ENCODE measurements at regions not wholly inside any gene's neighbourhood (a gene's known extent, or its start where the extent isn't known, plus 50 kb on each side); places are given as distances from the start of the nearest gene placed in this dataset.

DNA sequence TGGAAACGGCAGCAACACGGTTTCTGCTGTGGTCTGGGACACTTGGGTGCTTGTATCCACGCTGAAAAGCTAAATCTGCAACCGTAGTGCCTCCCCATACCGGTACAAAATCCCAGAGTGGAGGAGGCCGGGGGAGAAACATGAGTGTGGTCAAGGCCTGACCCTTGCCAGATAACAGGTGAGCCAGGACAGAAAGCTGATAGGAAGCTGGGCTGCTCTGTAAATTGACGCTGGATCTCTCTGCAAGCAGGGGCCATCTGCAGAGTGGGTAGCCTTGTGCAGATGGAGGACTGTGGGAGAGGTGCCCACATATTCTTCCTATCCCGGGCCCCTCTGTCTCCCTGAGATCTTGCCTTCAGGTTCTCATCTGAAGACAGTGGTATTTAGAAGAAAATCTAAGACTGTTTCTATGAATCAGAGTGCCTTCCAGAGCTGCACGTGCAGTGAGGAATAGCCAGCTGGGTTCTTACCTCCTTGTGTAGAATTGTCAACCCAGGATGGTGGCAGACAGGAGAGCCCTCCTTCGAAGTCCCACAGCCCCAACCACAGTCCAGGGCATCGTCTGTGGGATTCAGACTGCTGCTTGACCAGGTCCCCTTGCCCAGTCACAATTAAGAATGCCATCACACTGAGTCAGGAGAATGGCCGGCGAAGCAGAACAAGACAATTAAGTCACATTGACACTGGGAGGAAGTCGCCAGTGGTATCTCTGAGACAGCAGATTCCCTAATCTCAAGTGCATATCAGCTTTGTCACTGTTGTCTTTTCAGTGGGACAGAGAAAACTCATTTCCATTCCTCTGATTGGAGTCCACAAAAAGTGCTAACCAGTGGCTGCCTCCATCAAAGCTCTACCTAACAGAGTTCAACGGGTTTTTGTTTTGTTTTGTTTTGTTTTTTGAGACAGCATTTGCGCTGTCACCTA lies 100.0 kb upstream of the RIPOR2 start:
- DNase-seq (ENCODE audit: low read depth in 3 of 3, low spot score in 2 of 3) = no peak

DNA sequence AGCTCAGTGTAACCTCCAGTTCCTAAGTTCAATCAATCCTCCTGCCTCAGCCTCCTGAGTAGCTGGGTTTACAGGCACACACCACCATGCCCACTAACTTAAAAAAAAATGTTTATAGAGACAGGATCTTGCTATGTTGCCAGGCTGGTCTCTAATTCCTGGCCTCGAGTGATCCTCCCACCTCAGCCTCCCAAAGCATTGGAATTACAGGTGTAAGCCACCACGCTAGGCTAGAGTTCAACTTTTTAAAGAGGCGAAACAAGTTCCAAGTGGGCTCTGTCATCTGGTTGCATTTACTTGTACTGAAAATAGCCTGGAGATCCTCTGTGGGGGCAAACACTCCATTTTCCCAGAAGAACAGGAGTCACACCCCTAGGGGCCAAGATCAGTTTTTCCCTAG lies 100.7 kb upstream of the RIPOR2 start:
- DNase-seq (ENCODE audit: low read depth in 3 of 3, low spot score in 2 of 3) = no peak

DNA sequence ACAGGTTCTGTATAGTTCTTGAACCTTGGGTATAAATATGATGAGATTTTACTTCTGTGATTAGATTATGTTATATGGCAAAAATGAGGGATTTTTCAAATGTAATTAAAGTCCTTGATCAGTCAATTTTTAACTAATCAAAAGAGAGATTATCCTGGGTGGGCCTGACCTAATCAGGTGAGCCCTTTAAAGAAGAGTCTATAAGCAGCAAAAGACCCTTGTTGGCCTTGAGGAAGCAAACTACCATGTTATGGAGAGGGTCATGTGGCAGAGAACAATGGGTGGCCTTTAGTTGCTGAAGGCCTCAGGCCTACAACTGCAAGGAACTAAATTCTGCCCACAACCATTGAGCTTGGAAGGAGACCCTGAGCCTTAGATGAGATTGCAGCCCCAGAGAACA lies 102.5 kb upstream of the RIPOR2 start:
- DNase-seq (ENCODE audit: low read depth in 3 of 3, low spot score in 2 of 3) = no peak

DNA sequence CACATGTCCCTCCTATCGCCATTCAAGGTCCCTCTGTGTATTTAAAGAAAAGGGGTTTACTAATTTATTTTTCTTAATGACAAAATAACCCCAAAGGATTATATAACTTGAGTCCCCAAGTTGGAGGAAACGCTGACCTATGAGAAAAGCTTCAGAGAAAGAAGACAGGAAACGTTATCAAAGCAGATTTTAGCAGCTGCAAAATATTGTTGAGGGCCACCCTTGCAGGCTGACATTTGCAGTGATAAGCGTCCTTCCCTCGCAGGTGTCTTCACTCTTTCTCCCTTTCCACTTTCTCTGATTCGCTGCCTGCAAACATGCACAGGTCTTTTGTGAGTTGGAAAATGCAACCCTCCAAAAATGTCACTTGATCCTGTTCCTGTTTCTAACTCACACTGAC lies 103.2 kb upstream of the RIPOR2 start:
- no peak for DNase-seq (ENCODE audit: low read depth in 3 of 3, low spot score in 2 of 3)

DNA sequence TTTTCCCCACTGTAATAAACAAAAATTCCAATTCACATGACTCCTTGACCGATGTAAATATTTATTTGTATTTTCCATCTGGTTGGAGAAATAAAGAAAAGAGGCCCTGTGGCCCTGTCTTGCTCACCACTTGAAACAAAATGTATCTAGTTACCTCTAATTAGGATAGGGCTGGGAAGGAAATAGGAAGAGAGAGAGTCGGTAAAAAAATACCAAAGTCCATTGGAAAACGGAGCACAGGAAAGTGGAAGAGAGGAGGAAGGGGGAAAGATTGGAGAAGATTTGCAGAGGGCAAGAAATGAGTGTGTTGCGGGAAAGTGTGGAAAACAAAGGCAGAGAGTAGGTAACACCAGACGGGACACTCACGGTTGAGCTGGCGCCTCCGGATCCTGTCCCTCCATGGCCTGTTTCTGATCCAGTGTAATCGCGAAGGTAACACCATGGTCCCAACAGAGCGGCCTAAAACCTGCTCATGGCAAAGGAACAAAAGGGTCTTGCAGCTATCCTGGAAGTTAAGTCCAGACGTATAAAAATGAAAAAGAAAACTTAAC lies 105.8 kb upstream of the RIPOR2 start:
- DNase-seq (ENCODE audit: low read depth in 3 of 3, low spot score in 2 of 3) = no peak

DNA sequence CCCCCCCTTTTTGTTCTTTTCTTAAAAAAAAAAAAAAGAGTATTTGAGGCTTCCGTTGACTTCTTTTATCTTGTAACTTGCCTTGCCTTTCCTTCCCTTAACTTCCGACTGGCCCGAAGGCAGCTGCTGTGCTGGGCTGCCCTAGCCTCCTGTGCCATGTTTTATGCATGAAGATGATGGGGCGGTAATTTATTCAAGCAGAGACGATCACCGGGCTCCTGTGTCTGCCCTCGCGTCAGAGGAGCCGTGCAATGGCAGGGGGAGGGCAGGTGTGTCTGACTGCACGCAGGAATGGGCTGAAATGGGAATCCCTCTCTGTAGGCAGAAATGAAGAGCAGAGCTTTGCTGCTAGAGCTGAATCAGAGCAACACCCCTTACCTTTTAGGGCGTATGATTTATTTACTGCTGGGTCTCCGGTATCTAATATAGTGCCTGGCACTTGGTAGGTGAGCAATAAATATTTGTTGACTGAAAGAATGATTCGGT lies 106.3 kb upstream of the RIPOR2 start:
- no peak for DNase-seq (ENCODE audit: low read depth in 3 of 3, low spot score in 2 of 3)

DNA sequence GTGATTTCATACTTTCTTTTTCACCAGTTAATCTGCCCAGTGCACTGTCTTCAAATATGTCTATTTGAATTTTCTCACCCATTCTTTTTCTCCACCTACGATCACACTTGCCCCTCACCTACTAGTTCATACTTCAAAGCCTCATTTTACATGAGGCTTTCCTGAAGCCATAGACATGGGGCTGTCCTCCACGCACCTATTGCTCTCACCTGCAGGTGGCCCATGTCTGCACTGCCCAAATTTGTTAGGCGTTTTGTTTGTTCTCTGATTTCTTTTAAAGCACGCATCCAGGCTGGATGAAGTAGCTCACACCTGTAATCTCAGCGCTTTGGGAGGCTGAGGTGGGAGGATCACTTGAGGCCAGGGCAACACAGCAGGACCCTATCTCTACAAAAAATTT lies 106.8 kb upstream of the RIPOR2 start:
- no peak for DNase-seq (ENCODE audit: low read depth in 3 of 3, low spot score in 2 of 3)

DNA sequence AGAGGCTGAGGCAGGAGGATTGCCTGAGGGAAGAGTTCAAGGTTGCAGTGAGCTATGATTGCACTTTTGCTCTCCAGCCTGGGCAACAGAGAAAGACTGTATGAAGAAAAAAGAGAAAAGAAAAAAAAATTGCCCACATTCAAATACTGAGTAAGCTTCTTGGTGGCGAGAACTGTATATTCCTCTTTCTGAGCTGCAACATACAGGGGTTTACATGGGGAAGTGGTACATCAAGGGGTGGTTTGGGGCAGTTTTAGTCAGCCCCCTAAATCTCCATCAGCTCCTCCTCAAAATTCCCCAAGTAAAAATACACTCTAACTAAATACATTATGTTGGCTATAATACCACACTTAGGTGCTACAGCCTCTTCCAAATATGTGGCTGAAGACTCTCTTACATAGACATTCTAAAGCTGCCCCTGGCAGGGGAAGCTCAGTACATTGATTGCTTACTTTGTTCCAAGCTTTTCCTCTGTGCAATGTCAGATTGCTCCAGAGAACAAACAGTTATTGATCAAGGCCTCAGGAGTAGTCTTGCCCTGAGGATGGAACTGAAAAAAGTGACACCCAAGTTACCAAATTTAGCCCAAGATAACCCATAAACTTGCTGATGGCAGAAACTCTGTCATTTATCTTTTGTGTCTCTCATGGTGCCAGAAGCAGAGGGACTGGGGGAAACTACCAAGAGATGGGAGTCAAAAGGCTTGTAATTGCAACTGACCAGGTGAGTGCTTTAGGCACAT lies 107.4 kb upstream of the RIPOR2 start:
- DNase-seq (ENCODE audit: low read depth in 3 of 3, low spot score in 2 of 3) = no peak

DNA sequence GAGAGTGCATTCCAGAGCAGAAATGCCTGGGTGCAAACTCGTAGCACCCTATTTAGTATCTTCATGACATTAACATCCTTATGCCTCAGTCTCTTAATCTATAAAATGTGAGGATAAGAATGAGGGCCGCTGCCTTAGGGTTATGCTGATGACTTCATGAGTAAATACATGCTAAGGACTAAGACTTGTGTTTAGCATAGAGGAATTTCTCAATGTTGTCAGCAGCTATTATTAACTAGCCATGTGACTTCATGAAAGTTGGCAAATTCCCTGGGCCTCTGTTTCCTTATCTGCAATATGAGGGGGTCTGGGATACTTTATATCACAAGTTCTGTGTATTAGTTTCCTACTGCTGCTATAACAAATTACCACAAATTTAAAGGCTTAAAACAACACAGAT lies 108.1 kb upstream of the RIPOR2 start:
- DNase-seq (ENCODE audit: low read depth in 3 of 3, low spot score in 2 of 3) = no peak

DNA sequence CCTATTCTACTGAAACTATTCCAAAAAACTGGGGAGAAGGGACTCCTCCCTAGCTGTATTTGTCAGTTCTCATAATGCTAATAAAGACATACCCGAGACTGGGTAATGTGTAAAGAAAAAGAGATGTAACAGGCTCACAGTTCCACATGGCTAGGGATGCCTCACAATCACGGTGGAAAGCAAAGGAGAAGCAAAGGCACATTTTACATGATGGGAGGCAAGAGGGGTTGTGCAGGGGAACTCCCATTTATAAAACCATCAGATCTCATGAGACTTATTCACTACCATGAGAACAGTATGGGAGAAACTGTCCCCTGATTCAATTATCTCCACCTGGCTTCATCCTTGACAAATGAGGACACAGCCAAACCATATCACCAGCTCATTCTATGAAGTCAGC lies 111.2 kb upstream of the RIPOR2 start:
- DNase-seq (ENCODE audit: low read depth in 3 of 3, low spot score in 2 of 3) = no peak

DNA sequence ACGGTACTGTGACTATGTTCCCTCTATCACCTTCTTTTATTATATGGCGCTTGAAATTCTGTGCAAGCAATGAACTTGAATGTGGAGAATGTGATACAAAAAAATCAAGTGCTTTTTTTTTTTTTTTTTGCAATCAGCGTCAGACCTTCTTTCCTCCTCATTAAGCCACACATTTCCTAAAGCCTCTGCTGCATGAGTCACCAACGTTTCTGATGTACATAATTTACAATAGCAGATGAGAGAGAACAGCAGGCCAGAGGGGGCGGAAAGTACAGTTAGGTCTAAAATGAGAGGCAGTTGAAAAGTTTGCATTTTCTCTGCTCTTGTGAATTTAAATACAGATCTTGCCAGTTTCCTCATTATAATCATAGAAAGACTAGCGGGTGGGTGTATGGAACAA lies 114.6 kb upstream of the RIPOR2 start:
- no peak for DNase-seq (ENCODE audit: low read depth in 3 of 3, low spot score in 2 of 3)

DNA sequence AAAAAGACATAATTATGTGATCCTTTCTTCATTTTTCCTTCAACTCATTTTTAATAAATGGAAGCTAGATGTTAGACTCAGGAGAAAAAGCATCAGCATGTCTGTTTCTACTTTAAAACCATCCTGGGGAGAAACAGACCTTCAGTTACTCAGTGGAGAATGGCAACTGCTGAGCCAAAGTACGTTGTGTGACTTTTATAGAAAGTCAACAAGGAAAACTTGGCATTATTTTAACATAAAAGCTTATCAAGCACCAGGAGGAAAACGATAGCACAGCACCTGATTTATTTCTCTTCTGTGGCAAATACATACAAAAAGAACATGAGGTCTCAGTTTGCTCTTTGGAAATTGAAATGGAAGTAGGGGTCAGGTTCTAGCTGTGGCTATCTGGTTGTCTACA lies 115.3 kb upstream of the RIPOR2 start:
- DNase-seq (ENCODE audit: low read depth in 3 of 3, low spot score in 2 of 3) = no peak

DNA sequence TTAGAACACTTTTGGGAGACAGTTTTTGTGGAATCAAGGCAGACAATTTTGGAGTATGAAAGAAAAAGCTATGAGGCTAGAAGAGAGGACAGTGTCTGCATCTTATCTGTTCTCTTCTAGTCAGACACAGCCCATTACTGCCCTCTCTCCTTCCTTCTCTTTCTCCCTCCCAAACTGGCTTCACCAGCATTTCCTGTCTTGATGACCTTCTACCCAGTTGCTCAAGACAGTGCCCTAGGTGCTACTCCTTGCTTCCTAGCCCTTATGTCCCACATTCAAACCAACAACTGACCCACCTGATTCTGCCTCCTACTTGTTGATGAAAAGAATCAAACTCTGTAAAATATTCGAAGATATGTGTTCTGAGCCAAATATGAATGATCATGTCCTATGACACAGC lies 116.4 kb upstream of the RIPOR2 start:
- no peak for DNase-seq (ENCODE audit: low read depth in 3 of 3, low spot score in 2 of 3)

DNA sequence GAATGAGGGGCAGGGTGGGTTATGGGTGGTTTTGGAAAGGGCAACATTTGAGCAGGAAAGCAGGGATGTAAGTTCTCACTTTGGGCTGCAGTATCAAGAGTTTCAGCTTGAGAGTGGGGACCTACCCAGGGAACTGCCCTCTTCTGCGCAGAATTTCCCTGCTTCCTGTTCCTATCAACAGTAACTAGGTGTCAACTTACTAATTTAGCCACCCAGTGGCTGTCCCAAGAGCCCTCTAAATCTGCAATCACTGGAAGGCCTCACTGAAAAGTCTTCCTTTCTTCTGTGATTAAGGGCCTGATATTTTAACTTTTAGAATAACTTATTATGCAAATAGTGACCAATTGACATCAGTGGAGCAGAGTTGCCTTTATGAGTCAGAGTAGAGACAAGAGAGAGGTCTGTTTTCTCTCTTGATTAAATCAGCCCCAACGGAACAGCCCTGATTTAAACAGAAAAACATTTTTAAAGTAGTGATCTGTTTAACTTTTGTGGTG lies 118.2 kb upstream of the RIPOR2 start:
- DNase-seq (ENCODE audit: low read depth in 3 of 3, low spot score in 2 of 3) = no peak

DNA sequence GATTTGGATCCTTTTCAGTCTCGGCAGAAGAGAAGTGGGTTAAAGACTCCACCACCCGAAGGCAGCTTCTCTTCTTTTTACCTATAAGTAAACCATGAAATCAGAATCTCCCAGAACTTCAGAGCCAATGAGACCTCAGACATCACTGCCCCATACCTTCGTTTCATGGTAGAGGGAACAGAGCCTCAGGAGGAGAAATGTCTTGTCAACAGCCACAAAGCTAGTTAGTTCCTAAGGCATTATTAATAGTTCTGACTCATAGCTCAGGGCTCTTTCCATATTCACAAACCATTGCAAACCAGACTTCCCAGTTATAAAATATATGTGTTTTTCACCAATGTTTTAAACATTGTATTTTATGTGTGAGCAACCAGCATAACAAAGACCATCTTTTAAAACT lies 118.7 kb upstream of the RIPOR2 start:
- DNase-seq (ENCODE audit: low read depth in 3 of 3, low spot score in 2 of 3) = no peak

DNA sequence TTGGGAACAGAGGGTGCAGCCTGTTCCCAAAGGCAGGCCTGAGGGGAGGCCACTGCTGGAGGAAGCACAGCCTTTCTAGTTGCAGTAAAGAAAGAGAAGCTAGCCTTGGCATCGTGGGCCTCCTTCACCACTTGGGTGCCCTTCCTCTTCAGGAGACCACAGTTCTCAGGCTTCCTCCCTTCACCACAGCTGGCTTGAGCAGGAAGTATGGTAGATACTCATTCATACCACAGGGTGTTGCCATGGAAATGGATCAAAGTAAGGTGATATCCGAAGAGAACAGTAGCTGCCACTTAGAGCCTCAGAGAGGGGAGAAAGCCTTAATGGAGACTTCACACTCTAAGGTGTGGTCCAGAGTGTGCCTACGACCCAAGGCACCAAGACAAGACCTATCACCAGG lies 120.4 kb upstream of the RIPOR2 start:
- no peak for DNase-seq (ENCODE audit: low read depth in 3 of 3, low spot score in 2 of 3)

DNA sequence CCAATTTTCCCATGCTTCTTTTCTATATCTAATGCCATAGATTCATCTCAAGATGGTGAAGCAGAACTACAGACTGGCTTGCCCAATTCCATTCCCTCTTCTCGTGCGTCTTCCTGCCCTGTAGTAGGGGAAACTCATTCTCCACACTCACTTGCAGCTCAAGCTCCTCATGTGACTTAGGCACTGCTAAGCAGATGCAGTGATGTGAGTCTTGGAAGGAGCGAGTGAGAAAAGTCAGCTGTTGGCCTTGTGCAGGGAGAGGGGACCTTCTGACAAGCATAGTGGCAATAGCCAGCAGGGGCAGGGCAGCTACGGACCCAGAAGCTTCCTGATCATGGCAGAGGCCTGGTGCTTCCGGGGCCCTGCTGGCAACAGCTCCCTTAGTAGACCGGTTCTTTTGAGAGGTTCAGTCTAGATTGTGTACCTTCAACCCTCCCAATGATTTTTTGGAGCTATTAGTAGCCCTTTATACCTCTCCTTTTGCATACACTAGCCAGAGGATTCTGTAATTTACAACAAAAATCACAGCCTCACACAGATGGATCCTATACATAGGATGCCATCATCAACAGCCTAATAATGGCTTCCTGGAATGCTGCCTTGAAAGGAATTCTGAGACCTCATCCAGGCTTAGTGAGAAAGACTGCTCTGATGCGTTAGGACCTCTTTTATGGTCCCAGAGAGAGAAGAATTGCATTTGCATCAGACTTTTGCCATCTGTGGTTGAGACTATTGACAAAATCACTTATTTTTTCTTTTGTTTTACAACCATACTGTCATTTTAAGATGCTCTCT lies 121.5 kb upstream of the RIPOR2 start:
- DNase-seq (ENCODE audit: low read depth in 3 of 3, low spot score in 2 of 3) = no peak

DNA sequence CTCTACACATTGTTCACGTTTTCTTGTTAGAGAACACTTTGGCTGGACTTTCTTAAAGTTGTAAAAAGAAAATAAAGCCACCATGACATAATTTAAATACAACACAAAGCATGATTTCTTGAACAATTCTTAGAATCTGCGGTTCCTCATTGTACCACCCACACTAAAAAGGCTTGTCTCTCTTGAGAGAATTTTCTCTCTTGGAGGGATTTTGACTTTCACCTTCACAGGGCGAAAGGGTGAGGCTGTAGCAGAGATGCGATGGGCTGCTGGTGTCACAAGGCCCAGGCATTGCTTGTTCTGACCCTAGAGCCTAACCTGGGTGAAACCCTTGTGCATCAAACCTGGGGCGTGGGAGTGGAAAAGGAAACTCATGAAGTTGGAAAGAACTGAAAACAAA lies 122.7 kb upstream of the RIPOR2 start:
- no peak for DNase-seq (ENCODE audit: low read depth in 3 of 3, low spot score in 2 of 3)

DNA sequence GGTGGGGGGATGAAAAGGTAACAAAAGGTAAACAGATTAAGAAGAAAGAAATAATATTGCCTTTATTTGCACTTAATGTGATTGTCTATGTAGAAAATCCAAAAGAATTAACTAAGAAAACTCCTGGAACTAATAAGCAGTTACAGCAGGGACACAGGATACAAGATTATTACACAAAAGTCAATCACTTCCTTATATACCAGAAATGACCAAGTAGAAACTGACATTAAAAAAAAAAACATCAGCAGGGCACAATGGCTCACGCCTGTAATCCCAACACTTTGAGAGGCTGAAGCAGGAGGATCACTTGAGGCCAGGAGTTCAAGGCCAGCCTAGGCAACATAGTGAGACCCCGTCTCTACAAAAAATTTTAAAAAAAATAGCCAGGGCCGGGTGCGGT lies 123.2 kb upstream of the RIPOR2 start:
- no peak for DNase-seq (ENCODE audit: low read depth in 3 of 3, low spot score in 2 of 3)

DNA sequence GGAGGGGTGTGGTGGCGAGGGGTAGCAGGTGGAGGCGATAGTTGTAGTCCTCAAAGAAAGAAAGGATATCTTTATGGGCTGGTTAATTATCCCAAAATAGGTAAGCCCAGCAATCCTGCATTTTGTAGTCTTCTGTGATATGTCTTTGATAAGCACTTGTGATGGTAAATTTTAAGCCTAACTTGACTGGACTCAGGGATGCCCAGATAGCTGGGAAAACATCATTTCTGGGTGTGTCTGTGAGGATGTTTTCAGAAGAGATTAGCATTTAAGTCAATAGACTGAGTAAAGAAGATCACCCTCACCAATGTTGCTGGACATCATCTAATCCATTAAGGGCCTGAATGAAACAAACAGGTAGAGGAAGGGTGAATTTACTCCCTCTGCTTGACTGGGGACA lies 124.8 kb upstream of the RIPOR2 start:
- DNase-seq (ENCODE audit: low read depth in 3 of 3, low spot score in 2 of 3) = no peak
